Left lobe of liver (tissue), 2 donors: ENCODE measurements at regions not wholly inside any gene's neighbourhood (a gene's known extent, or its start where the extent isn't known, plus 50 kb on each side); places are given as distances from the start of the nearest gene placed in this dataset.
A peak's percentile ranks its signal among the peaks of the same experiment; 100 is the strongest.
"Not testable (repeated sequence)": the region's sequence is repeated elsewhere in the genome, so short reads cannot be mapped to it uniquely, and the experiment has no call there.

Source experiments
- ATAC-seq: fragments of 200-7000 bp; cut with Tn5 transposase; one replicate; pipeline ENCODE4 v1.9.1; 2020; ENCODE audit warnings: mild to moderate bottlenecking, moderate library complexity
- DNase-seq: peaks from one replicate; pipeline ENCODE4 v3.0.0-alpha.2; 2020; ENCODE audit warnings: low spot score
- donor health status: DM: no; HTN: no; CAD: no; lungs with moderate emphysema.
- donor health status: DM: no; HTN: yes; CAD: no.

DNA sequence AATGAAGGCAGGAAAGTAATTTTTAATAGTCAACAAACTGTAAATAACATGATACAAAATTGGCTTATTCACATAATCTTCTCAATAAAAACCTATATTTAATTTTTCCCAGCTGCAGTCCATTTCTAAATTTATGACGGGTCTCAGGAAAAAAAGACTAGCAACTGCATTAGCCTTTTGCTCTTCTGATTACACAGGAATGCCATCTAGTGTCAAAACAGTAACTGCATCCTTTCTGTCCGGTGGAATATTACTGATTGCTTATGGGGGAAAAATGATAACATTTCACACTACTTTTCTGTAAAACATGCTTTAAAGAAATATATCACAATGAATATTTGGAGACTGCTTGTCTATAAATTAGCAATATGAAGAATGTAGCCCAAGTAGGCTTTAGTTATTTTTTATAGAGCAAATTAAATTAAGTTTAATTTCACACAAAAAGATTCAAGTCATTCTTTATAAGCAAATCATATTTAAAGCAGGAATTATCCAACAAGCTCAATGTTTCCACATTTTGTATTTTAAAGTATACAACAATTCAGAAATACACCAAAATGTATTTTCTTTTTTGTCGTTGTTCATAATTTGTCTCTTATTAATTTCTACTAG lies 534.7 kb downstream of the CDH10 start:
- ATAC-seq (peak; percentile 68), DNase-seq (no peak)

GRCh38 chr5:24112420-24112819 lies 532.4 kb downstream of the CDH10 start:
- no peak for DNase-seq
- ATAC-seq = no peak

- ATAC-seq = no peak
- DNase-seq = no peak
Observed at GRCh38 chr5:24118351-24118750, 526.4 kb downstream of the CDH10 start.

DNA sequence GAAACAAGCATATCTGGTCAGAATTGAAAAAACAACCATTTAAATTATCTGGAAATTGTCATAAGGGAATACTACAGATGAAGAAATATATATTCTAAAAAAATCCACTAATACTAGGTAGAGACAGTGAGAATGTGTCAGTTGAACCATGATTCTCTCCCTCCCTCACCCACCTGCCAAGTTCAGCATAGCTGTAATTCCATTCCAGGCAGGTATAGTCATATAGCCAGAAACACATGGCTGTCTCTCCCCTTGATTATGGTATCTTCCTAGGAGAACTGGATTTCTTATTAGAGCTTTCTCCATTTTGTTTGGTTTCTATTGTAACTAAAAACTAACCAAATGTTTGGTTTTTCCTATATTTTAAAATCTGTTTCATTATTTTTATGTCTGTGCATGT lies 509.2 kb downstream of the CDH10 start:
- no peak for DNase-seq
- no peak for ATAC-seq

DNA sequence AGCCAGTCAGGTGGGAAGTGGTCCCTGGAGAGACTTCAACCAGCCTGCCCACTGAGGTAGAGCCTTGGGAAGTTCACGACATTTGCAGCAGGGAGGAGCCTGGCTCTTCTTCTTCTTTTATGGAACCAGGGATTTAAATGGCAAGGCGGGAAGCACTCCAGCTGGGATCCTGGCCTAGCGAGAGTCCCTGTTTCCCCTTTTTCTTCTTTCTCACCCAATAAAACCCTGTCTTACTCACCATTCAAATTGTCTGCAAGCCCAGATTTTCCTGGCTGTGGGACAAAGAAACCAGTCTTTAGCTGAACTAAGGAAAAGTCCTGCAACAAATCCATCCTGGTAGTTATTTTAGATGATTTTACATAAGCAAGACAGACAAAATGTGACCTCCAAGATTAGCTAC lies 503.7 kb downstream of the CDH10 start:
- ATAC-seq (no peak), DNase-seq (no peak)

GRCh38 chr5:24142341-24142740 lies 502.4 kb downstream of the CDH10 start:
- ATAC-seq = no peak
- DNase-seq = no peak

- ATAC-seq (no peak), DNase-seq (no peak)
Observed at GRCh38 chr5:24145806-24146205, 499.0 kb downstream of the CDH10 start.

DNA sequence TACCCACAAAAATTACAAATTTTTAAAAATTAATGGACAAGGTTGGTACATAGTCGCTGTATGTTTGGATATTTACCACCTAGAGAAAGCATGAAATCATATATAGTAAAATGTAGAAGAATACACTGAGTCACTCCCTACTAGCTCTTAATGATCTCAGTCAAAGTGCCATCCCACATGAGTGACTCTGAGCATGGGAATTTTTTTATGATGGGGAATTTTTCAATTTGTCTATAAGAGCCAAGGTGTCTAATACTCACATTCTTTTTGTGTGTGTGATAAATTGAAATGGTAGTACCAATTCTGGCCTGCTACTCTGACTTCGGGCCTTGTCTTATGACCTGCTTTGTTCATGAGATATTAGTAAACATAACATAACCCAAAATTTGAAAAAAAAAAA lies 483.2 kb downstream of the CDH10 start:
- no peak for DNase-seq
- ATAC-seq = no peak

DNA sequence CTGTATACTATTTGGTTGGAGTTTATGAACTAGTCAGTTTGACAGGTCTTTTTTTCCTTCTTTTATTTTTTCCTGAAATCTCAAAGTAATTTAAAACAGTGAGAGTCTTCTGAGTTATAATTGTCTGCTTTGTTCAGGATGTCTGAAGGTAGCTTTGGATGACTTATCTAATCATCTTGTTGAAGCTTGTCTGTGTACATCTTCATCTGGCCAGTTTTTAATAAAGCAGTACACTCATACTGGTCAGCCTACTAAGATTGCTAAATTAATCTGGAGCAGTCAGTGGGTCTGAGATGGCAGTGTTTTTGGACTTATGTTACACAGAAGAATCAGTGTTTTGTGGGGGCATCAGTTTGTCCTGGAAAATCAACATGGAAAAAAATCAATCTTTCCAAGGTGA lies 482.4 kb downstream of the CDH10 start:
- DNase-seq (no peak), ATAC-seq (no peak)

- DNase-seq (no peak), ATAC-seq (no peak)
Observed at GRCh38 chr5:24163091-24163490, 481.7 kb downstream of the CDH10 start.

- ATAC-seq = no peak
- no peak for DNase-seq
Observed at GRCh38 chr5:24167806-24168205, 477.0 kb downstream of the CDH10 start.

- ATAC-seq (no peak), DNase-seq (no peak)
Observed at GRCh38 chr5:24170026-24170425, 474.8 kb downstream of the CDH10 start.

DNA sequence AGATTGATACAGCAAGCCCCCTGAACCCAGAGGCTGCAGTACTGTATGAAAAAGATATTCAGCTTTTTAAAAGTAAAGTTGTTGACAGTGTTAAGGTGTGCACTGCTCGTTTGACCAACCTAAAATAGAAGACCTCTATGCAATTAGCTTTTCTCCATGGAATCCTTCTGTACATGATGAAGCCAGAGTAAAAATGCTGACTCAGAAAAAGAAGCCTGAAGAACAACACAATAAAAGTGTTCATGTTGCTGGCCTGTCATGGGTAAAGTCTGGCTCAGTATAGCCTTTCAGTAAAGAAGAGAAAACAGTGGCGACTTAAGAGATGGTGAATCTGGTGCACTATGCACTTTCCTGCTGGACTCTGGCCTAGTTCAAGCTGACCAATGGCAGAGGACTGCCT lies 473.8 kb downstream of the CDH10 start:
- DNase-seq, ATAC-seq: not testable (repeated sequence)

- no peak for ATAC-seq
- no peak for DNase-seq
Observed at GRCh38 chr5:24177821-24178220, 467.0 kb downstream of the CDH10 start.

- DNase-seq (no peak), ATAC-seq (no peak)
Observed at GRCh38 chr5:24183981-24184380, 460.8 kb downstream of the CDH10 start.

DNA sequence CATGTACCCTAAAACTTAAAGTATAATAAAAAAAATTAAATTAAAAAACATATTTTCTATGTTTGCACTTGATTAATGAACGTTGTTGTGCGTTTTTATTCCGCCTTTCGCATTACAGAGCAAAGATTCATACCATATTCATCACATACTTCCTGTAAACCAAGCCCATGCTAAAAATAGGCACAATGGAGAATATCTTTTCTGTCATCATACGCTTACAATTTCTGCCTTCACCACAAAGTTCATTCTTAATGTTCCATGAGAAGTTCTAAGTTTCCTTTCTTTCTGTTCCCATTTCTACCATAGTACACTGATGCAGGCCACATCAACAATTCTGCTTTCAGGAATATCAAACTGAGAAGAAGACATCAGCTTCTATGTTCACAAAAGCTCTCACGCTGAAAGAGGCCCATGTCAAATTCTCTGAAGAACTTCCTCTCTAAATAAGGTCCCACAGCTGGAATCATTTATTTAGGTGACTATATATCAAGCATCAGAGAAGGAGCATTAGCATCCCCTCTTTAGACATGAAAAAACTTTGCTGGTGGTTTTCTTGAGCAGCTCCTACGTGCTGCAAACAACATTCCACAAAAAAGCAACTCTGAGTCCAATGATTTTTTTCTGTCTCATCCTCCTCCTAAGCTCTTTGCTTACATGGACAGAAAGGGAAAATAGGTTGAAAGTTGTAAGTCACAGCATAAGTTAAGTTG lies 456.4 kb downstream of the CDH10 start:
- ATAC-seq (no peak), DNase-seq (no peak)

DNA sequence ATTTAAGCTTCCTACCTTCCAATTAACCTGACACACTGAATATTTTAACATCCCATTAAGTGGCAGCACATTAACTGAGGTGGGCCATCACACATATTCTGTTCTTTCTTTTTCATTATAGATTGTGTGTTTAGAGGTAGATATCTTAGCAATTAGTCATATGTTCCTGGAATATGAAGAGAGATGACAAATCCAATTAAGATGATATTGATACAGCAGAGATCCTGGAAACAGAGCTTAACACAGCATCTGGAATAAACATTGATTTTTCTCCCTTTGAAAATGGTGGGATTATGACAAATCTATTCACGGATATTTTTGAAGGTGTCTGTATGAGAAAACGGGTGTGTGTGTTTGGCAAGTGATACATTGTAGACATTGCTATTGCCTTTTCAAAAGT lies 448.0 kb downstream of the CDH10 start:
- ATAC-seq = no peak
- no peak for DNase-seq

DNA sequence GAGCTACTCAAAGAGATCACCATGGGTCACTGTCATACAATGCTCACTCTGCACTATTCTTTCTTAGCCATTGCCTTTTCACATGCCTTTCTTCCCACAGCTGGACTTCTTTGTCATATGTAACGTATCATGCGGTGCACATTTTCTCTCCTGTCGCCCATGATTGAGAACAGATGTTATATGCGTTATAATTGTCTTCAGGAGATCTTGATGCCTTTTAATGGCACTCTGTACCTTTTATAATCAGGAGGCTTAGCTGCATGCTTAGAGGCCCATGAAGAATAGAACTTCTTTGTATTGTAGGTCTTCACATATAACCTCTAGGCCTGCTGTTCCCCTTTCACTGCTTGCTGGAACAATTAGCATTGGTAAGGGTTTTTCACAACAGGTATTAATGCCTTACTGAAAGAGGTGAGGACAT lies 436.1 kb downstream of the CDH10 start:
- ATAC-seq (no peak), DNase-seq (no peak)

GRCh38 chr5:24215114-24215513 lies 429.7 kb downstream of the CDH10 start:
- DNase-seq (no peak), ATAC-seq (no peak)

DNA sequence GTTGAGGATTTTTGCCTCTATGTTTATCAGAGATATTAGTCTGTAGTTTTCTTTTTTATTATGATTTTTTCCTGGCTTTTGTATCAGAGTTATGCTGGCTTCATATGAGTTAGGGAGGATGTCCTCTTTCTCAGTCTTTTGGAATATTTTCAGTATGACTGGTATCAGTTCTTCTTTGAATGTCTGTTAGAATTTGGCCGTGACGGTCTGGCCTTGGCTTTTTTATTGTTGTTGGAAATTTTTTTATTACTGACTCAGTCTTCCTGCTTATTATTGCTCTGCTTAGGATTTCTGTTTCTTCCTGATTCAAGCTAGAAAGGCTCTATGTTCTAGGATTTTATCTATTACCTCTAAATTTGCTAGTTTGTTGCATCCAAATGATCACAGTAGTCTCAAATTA lies 421.9 kb downstream of the CDH10 start:
- ATAC-seq = no peak
- no peak for DNase-seq

DNA sequence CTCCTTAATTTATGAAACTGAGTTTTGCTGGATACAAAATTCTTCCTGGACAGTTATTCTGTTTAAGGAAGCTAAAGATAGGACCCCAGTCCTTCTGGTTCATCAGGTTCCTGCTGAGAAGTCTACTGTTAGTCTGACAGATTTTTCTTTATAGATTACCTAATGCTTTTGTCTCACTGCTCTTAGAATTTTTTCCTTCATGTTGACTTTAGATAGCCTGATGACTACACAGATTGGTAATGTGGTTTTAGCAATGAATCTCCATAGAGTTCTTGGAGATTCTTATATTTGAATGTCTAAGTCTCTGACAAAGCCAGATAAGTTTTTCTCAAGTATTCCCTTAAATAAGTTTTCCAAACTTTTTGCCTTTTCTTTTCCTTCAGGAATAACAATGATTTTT lies 419.7 kb downstream of the CDH10 start:
- no peak for DNase-seq
- no peak for ATAC-seq

- peak; percentile 19 for ATAC-seq
- no peak for DNase-seq
Observed at GRCh38 chr5:24226479-24226878, 418.3 kb downstream of the CDH10 start.

DNA sequence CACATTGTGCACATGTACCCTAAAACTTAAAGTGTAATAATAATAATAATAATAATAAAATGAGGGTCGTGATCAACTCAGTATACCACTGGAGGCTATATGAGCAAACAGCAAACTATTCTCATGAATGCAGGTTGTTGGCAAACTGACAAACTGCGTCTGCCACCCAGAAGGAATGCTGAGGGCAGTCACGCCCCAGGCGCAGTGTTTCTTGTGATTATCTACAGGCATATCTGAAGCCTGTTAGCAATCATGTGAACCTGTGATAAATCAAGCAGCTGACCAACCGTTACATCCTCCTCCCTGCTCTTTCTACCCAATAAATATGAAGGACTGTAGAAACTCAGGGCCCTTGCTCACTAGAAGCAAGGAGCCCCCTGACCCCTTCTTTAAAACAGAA lies 416.9 kb downstream of the CDH10 start:
- not testable (repeated sequence) for ATAC-seq

More for the DNA sequence above, 416.9 kb downstream of the CDH10 start:
- DNase-seq = not testable (repeated sequence)
